ENCODE measurements at regions not wholly inside any gene's neighbourhood (a gene's known extent, or its start where the extent isn't known, plus 50 kb on each side); places are given as distances from the start of the nearest gene placed in this dataset.

- H3K36me3 ChIP-seq (ENCODE audit: control insufficient read depth, insufficient read depth, low read length), result no peaks in the 10 kb centered on the region
- TF ChIP-seq FOS (IDR thresholded peaks at IDR 0.05; ENCODE audit: low read depth, low read length) (no peak), MAFK (IDR thresholded peaks at IDR 0.05; ENCODE audit: low read depth, low read length) (peak; percentile 90)
- no peak overlapping the region for H4K91ac ChIP-seq (ENCODE audit: insufficient read depth, low read depth, low read length)
- H2BK5ac ChIP-seq (ENCODE audit: low read depth, low read length, poor library complexity, severe bottlenecking), result no peak overlapping the region
- no peak overlapping the region for H3K23ac ChIP-seq (ENCODE audit: low read depth, low read length)
- no peak overlapping the region for H2AFZ ChIP-seq (replicated peaks; ENCODE audit: low read length, poor library complexity)
- dilution Hi-C loops (cut with HindIII; ENCODE audit: low sequenced_read_pairs, unreplicated experiment), result no loop called here
- no peaks in the 10 kb centered on the region for H3K4me1 ChIP-seq (ENCODE audit: control insufficient read depth, insufficient read depth, low read length)
- in situ Hi-C loops (cut with MboI; ENCODE audit: low sequenced_read_pairs), result no loop called here
- CTCF ChIA-PET, result no interaction called here
- no peak overlapping the region for H2BK20ac ChIP-seq (ENCODE audit: low read depth, low read length)
- no peak overlapping the region for H3K4ac ChIP-seq (ENCODE audit: low read depth, low read length)
- POLR2A ChIA-PET (ENCODE audit: unreplicated experiment), result no interaction called here
- H3K79me1 ChIP-seq (ENCODE audit: low read depth in 1 of 2, low read length in 2 of 2), result no peaks in the 10 kb centered on the region
- H4K5ac ChIP-seq (ENCODE audit: low read depth, low read length), result no peak overlapping the region
- H4K8ac ChIP-seq (ENCODE audit: low read depth in 2 of 2, low read length in 2 of 2), result no peak overlapping the region
- WGBS, 2 experiments (ENCODE audit: extremely low coverage in 2 of 2, insufficient read length in 1 of 2), result no CpG with 5 or more reads among the region's 5 CpGs
- no peaks in the 10 kb centered on the region for H4K20me1 ChIP-seq (ENCODE audit: insufficient read depth, low read length)
- no peak overlapping the region for H3K9ac ChIP-seq (ENCODE audit: low read depth, low read length)
- no peak overlapping the region for H3K4me2 ChIP-seq (ENCODE audit: low read depth, low read length)
- no peak overlapping the region for H2AK5ac ChIP-seq (ENCODE audit: low read depth, low read length)
- H3K56ac ChIP-seq (ENCODE audit: extremely low read depth, insufficient read depth, low read length), result no peak overlapping the region
- no peaks in the 10 kb centered on the region for H3K9me1 ChIP-seq (ENCODE audit: insufficient read depth, low read length)
- no TSS peak for BruUV-seq (replicated peaks)
- no peak overlapping the region for H3K4me3 ChIP-seq (ENCODE audit: insufficient read depth, low read depth, low read length)
- no peaks in the 10 kb centered on the region for H3K27me3 ChIP-seq (ENCODE audit: control insufficient read depth, insufficient read depth, low read length)
- H3K27ac ChIP-seq (ENCODE audit: insufficient read depth, low read length), result no peak overlapping the region
- H3K14ac ChIP-seq (replicated peaks; ENCODE audit: low read depth, low read length), result no peak overlapping the region
- DNase-seq (no peak), ATAC-seq (ENCODE audit: low read depth) (no peak)
- H2AK9ac ChIP-seq (replicated peaks; ENCODE audit: low read depth, low read length, poor library complexity), result no peak overlapping the region
- no peak overlapping the region for H2BK120ac ChIP-seq (ENCODE audit: low read depth, low read length)
- intact Hi-C loops (cut with micrococcal nuclease), result no loop called here
- no peaks in the 10 kb centered on the region for H3K9me3 ChIP-seq (ENCODE audit: control insufficient read depth, insufficient read depth, low read length)
- H2BK15ac ChIP-seq (ENCODE audit: low read depth, low read length), result no peak overlapping the region
- H3K18ac ChIP-seq (ENCODE audit: low read depth, low read length), result no peak overlapping the region
These were observed 51.7 kb upstream of the SRFBP1 start for GRCh38 chr5:121910036-121910435.

Data from IMR-90 (cell line).